Activated T-cell treated with anti-CD3 and anti-CD28 coated beads, Interleukin-2, amount 50 U/mL, for 1 hour (primary cell): ENCODE measurements at regions not wholly inside any gene's neighbourhood (a gene's known extent, or its start where the extent isn't known, plus 50 kb on each side); places are given as distances from the start of the nearest gene placed in this dataset.

Experiments
- DNase-seq: peaks from one replicate; pipeline ENCODE4 v3.0.0-alpha.2; 2020

DNA sequence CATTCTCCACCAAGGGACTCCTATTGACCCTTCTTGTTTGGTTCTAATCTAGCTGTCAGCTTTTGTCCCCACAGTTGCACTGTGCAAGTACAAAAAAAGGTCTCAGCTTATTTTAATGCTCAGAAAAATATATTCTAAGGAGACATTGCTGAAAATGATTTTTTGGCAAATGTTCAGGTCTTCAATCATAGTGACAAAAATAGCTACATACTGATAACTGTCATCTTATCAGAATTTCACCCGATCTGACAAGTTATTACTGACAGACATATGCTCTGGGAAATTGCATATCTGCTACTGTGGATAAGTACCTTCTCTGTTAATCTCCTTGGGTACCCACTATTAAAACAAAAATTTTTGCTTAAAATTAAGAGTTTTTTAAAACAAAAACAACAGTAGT is 263.6 kb downstream of the FLRT2 start:
- no peak for DNase-seq

DNA sequence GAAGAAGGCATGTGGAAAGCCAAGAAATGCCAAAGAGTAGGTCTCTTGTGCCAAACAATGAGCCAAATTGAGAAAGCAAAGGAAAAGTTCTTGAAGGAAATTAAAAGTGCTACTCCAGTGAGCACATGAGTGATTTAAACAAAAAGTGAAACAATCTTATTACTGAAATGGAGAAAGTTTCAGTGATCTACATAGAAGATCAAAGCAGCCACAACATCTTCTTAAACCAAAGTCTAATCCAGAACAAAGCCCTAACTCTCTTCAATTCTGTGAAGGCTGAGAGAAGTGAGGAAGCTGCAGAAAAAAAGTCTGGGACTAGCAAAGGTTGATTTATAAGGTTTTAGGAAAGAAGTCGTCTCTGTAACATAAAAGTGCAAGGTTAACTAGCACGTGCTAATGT is 259.6 kb downstream of the FLRT2 start:
- DNase-seq: no peak

DNA sequence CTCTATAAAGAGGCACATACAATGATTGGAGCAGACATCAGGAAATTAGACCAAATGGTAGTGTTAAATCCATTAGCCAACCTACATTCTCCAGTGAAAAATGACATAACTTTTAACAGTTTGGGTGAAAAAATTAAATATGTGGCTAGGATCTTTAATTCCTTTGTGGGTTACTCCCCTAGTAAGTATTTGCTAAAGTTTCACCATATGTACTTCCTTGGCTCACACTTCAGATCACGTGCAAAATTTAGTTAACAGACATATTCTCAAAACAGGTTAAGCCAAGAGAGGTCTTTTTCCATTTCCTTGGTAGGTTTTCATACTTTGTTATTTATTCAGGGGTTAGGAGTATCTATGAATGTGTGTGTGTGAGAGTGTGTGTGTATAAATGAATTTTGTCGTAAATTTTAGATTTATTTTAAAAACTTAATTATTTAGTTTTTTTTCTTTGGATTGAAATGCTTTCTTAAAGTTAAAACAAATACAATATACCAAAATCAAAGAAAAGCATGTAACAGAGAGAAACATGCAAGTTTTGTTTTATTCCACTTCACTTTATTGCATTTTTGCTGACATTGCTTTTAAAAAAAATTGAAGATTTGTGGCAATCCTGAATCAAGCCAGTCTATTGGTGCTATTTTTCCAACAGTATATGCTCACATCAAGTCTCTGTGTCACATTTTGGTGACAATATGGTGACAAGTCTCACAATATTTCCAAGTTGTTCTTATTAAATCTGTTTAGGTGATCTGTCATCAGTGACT is 258.7 kb downstream of the FLRT2 start:
- DNase-seq: no peak

DNA sequence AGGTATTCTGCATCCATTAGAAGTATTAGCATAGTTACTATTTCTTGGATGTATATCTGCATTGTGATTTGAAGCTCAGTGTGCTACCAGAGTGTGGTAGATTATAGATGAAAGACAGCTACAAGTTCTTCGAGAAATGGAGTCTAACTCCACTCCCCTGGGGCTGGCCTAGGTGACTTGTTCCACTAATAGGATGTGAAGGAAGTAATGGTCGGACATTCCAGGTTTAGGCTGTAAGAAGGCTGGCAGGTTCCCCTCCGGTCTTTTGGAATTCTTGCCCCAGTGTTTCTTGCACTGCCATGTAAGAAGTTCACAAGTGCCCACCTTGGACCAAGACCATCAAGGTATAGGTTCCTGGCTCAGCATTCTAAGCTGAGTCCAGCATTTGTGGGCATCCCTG is 236.4 kb downstream of the FLRT2 start:
- no peak for DNase-seq

DNA sequence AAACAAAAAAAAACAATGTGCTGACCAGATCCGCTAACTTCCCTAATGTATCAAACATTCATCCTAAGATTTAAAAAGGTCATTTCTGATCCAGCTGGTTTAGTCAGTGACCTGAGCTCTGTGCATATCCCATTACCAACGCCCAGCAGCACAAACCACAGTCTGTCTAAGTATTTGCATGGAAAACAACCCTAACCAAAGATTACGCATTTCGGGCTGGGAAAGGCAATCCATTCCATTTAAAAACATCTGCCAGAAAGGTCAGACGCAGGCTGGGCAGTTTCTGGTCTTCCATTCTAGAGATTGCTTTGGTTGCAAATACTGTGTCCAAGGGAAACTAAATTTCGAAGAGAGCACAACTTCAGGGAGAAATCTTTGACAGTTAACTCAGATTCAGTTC is 234.9 kb downstream of the FLRT2 start:
- DNase-seq: no peak

DNA sequence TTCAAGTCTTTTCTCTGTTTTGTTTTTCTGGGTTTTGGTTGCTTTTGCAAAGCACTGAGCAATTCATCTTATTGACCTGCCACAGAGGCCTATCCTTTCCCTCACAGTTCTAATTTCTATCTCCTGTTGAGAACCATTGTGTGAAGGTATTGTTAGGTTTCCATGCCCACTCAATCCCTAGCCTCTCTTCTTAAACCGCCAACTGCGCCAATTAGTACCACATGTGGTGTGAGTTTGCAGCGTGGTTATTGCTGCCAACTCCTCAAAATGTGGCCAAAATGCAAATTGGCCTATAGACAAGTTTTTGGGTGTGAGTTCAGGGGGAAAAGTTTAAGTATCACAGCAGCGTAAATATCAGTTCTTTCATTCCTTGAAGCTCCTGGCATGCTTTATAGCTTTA is 232.6 kb downstream of the FLRT2 start:
- DNase-seq: no peak

DNA sequence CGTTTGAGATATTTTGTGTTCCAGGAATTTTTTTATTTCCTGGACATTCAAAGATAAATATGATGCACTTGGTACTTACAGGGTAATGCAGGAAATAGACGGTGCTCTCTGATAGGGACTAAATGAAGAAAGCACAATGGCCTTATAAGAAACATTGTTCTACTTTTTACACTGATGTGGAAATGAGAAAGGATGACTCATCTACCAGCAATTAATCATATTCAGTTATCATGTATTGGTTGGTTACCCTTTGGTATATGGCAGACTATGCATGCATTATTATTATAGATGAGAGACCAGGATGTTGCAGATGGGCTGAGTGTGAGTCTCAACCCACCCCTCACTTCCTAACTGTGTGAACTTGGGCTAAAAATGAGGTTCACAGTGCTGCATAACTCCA is 222.2 kb downstream of the FLRT2 start:
- no peak for DNase-seq

DNA sequence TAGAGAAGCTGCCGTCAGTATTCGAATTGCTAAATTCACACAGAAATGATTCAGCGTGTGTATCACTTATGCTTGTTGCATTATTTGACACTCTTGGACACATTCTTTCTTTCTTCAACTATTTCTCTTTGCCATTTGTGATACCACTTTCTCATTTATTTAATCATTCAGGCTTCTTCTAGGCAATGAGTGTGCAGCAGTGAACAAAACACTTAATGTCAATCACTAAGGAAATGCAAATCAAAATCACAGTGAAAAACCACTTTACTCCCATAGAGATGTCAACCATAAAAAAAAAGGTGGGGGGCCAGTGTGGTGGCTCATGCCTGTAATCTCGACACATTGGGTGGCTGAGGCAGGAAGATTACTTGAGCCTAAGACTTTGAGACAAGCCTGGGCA is 214.6 kb downstream of the FLRT2 start:
- no peak for DNase-seq

DNA sequence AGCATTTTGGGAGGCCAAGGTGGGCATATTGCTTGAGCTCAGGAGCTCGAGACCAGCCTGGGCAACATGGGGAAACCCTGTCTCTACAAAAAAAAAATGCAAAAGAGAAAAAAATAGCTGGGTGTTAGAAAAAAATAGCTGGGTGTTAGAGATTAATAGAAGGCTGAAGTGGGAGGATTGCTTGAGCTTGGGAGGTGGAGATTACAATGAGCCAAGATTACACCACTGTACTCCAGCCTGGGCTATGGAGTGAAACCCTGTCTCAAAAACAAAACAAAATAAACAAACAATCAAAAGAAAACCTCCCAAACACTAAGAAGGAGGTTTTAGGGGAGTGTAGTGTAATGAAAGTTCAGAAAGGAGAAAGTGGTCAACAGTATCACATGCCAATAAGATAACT is 202.1 kb downstream of the FLRT2 start:
- DNase-seq: no peak

DNA sequence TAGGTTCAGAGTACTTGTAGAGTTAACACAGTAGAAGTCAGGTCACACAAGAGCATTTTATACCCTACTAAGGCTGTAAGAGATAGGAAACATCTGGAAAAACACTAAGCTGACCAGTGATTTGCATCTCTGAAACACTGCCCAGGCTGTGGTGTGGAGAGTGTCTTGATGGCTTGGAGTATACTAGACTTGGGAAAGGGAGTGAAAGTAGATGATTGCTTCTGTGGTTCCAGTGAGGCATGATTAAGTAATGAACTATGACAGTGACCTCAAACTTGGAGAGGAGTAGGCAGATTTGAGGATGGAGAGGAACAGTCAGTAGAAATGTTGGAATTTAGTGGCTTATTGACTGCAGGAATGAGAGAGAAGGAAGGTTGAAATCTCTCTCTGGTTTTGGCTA is 201.2 kb downstream of the FLRT2 start:
- DNase-seq: no peak

DNA sequence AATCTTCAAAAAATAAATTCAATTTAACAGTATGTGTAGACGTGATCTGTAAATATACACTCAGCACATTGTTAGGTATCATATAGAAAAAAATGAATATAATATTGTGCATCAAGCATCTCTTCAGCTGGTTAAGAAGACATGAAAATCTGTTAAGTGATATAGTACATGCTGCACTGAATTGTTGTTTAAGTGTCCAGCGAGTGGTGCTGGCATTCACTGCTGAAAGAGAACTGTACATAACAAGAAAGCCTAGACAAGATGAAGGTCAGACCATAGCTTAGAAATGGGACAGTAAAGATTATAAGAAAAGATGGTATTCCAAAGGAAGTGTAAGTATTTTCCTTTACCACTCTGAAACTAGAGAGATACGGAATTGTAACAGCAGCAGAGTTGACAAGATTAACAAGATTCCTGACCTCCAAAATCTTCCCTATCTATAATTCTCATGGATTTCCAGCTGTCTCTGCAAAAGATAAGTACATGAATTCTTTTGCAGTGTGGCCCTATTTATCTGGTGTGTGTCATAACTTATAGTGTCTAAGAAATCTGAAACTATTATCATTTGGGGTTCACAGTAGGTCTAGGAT is 198.6 kb downstream of the FLRT2 start:
- DNase-seq: no peak

DNA sequence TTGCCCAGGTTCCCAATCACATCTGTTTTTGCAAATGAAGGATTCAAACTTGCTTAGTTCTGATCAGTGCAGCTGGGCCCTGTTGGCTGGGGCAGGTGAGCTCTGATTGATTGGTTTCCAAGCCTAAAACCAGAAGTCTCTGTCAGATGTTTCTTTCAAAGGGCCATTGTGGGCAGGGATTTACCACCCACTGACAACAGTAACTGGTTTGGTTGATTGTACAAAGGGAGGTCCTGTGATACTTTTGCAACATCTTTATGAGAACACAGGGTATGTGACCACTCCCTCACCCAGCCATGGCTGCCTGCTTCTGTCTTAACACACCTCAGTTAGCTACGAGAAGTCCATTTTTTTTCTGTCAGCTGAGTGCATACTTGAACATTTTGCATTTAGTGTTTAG is 184.1 kb downstream of the FLRT2 start:
- no peak for DNase-seq

DNA sequence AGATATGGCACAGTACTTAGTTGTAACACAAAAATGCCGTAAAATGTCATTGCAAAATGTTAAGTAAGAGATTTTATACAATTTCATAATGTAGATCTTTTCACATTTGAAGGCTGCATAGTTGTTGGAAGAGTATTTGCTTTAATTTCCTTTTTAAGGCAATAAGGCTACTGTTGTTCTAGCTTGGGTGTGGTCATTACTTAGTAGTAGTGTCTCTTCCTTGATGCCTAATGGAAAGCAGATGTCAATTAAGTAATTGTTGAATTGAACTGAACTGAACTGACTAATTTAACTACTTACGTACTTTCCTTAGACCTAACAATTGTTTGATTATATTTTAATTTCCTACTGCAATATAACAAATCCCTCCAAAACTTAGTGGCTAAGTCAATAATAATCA is 181.7 kb downstream of the FLRT2 start:
- no peak for DNase-seq
